ENCODE measurements at regions not wholly inside any gene's neighbourhood (a gene's known extent, or its start where the extent isn't known, plus 50 kb on each side); places are given as distances from the start of the nearest gene placed in this dataset.
A peak's percentile ranks its signal among the peaks of the same experiment; 100 is the strongest.

DNA sequence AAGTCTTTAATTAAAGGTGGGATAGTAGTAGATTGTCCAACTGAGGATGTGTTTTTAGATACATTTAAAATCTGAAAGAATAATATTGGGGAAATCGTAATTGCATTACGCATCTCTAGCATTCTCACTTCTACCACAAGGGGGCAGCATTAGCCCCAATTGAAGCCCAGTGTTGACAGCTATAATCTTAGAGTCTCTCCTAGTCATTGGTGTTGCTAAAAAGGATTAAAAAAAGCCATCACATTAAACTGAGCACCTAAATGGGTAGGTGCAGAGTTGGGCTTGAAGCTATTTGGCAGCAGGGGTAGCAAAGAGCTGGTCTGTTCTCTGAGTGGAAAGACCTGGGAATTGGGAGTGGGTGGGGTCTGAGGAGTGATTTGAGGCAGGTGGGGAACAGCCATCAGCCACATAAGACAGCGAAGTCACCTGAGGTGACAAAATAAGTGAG is 177.2 kb downstream of the OSTF1 start:
- H3K4me2 ChIP-seq = no peak overlapping the region
- H3K36me3 ChIP-seq (replicated peaks in 1 of 2; ENCODE audit: control insufficient read depth in 1 of 2, insufficient read depth in 2 of 2, low read length in 1 of 2) = no peaks in the 10 kb centered on the region
- H3K9me2 ChIP-seq = no peaks in the 10 kb centered on the region
- POLR2A ChIA-PET = no interaction called here
- H3K9ac ChIP-seq = no peak overlapping the region
- H4K20me1 ChIP-seq (ENCODE audit: insufficient read depth) = no peaks in the 10 kb centered on the region
- H3K79me2 ChIP-seq (ENCODE audit: insufficient read depth) = no peaks in the 10 kb centered on the region
- H3K27ac ChIP-seq (ENCODE audit: low read depth in 2 of 2, low read length in 1 of 2) = no peak overlapping the region
- CTCF ChIA-PET = interaction anchor here (0.6 to 1.5 kb wide), 12 partner anchors 10 to 1038 kb away, joined by 3 to 7 read pairs (median 4); no protein-coding TSS in a partner anchor
- H3F3A ChIP-seq (replicated peaks; ENCODE audit: insufficient read depth) = no peaks in the 10 kb centered on the region
- TF ChIP-seq CHD2 (IDR thresholded peaks at IDR 0.05; ENCODE audit: low read length, partially characterized antibody) (no peak), GATA2 (CRISPR knock-in tag; IDR thresholded peaks at IDR 0.05) (no peak), SMC3 (IDR thresholded peaks at IDR 0.05; ENCODE audit: low read depth, low read length) (peak; percentile 63), NRF1 (IDR thresholded peaks at IDR 0.05; ENCODE audit: low read depth, low read length) (no peak), RAD21 (IDR thresholded peaks at IDR 0.05; ENCODE audit: low read length) (peak; percentile 69), TAF1 (IDR thresholded peaks at IDR 0.05; ENCODE audit: borderline replicate concordance, low read depth, low read length) (no peak), TEAD4 (IDR thresholded peaks at IDR 0.05; ENCODE audit: borderline replicate concordance, insufficient read depth) (no peak), CTCF (IDR thresholded peaks at IDR 0.05) (peak; percentile 87)
- TF ChIP-seq, protein P1, sequence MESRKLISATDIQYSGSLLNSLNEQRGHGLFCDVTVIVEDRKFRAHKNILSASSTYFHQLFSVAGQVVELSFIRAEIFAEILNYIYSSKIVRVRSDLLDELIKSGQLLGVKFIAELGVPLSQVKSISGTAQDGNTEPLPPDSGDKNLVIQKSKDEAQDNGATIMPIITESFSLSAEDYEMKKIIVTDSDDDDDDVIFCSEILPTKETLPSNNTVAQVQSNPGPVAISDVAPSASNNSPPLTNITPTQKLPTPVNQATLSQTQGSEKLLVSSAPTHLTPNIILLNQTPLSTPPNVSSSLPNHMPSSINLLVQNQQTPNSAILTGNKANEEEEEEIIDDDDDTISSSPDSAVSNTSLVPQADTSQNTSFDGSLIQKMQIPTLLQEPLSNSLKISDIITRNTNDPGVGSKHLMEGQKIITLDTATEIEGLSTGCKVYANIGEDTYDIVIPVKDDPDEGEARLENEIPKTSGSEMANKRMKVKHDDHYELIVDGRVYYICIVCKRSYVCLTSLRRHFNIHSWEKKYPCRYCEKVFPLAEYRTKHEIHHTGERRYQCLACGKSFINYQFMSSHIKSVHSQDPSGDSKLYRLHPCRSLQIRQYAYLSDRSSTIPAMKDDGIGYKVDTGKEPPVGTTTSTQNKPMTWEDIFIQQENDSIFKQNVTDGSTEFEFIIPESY (IDR thresholded peaks at IDR 0.05; ENCODE audit: borderline replicate concordance, low read depth) = no peak
- TF ChIP-seq, protein P2, sequence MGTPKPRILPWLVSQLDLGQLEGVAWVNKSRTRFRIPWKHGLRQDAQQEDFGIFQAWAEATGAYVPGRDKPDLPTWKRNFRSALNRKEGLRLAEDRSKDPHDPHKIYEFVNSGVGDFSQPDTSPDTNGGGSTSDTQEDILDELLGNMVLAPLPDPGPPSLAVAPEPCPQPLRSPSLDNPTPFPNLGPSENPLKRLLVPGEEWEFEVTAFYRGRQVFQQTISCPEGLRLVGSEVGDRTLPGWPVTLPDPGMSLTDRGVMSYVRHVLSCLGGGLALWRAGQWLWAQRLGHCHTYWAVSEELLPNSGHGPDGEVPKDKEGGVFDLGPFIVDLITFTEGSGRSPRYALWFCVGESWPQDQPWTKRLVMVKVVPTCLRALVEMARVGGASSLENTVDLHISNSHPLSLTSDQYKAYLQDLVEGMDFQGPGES (IDR thresholded peaks at IDR 0.05; ENCODE audit: low read depth, low read length) = no peak
- 5% methylated on average over 3 of the region's 3 CpGs for WGBS (ENCODE audit: low lambda C conversion rate)
- H2AFZ ChIP-seq (ENCODE audit: low read depth) = no peak overlapping the region
- H3K9me3 ChIP-seq = no peaks in the 10 kb centered on the region
- DNase-seq = peak; percentile 28
- no peaks in the 10 kb centered on the region for H3K27me3 ChIP-seq (ENCODE audit: insufficient read depth)
- peak overlapping the region in 1 of 2 experiments; percentile 24; a peak in 1 of 4 replicates for H3K4me3 ChIP-seq (ENCODE audit: low read depth in 2 of 2, low read length in 1 of 2)
- H3K4me1 ChIP-seq (ENCODE audit: control insufficient read depth in 1 of 2, insufficient read depth in 2 of 2, low read depth in 1 of 2, low read length in 1 of 2) = no peaks in the 10 kb centered on the region

DNA sequence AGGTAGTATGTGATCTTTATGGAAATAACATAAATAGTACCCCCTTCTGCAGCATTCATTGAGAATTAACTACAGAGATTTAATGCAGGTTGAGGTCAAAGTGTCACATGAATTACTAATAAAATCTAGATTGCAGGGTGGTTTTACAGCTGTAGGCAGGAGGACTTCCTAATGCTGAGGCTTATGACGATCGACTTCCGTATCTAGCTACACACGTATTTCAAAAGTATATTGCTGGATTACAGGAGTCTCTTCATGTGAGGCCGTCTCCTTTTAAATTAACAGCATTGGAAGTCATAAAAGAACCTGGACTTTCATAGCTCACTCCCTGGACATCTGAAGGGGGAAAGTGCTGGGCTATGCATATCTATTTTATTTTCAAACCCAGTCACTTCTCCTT is 180.9 kb downstream of the OSTF1 start:
- Histone ChIP-seq H3K4me2 (no peak overlapping the region), H3F3A (replicated peaks; ENCODE audit: insufficient read depth) (no peaks in the 10 kb centered on the region), H3K9ac (no peak overlapping the region), H3K4me3 (ENCODE audit: low read depth in 2 of 2, low read length in 1 of 2) (no peak overlapping the region), H4K20me1 (ENCODE audit: insufficient read depth) (no peaks in the 10 kb centered on the region), H3K9me3 (no peaks in the 10 kb centered on the region), H3K9me2 (no peaks in the 10 kb centered on the region), H3K36me3 (replicated peaks in 1 of 2; ENCODE audit: control insufficient read depth in 1 of 2, insufficient read depth in 2 of 2, low read length in 1 of 2) (no peaks in the 10 kb centered on the region), H2AFZ (ENCODE audit: low read depth) (no peak overlapping the region), H3K79me2 (ENCODE audit: insufficient read depth) (no peaks in the 10 kb centered on the region), H3K27me3 (ENCODE audit: insufficient read depth) (no peaks in the 10 kb centered on the region), H3K4me1 (ENCODE audit: control insufficient read depth in 1 of 2, insufficient read depth in 2 of 2, low read depth in 1 of 2, low read length in 1 of 2) (no peaks in the 10 kb centered on the region), H3K27ac (ENCODE audit: low read depth in 2 of 2, low read length in 1 of 2) (no peak overlapping the region)
- ChIA-PET POLR2A (no interaction called here), CTCF (interaction anchor here (1.1 to 1.8 kb wide), 2 partner anchors 68 to 586 kb away, joined by 3 to 4 read pairs; no protein-coding TSS in a partner anchor)
- TF ChIP-seq EP300 (IDR thresholded peaks at IDR 0.05; ENCODE audit: borderline replicate concordance in 1 of 2, low read depth in 1 of 2, low read length in 1 of 2) (no peak), TCF12 (IDR thresholded peaks at IDR 0.05) (no peak), USF1 (IDR thresholded peaks at IDR 0.05; ENCODE audit: borderline replicate concordance, low read depth) (no peak), REST (IDR thresholded peaks at IDR 0.05; ENCODE audit: low read depth, low read length) (no peak), GATA2 (CRISPR knock-in tag; IDR thresholded peaks at IDR 0.05) (no peak), ELF1 (IDR thresholded peaks at IDR 0.05) (no peak), RAD21 (IDR thresholded peaks at IDR 0.05; ENCODE audit: low read length) (no peak), FOSL2 (IDR thresholded peaks at IDR 0.05; ENCODE audit: borderline replicate concordance, low read depth) (no peak), POLR2AphosphoS5 (IDR thresholded peaks at IDR 0.05; ENCODE audit: low read depth, low read length) (no peak)
- WGBS (ENCODE audit: low lambda C conversion rate) = 46% methylated on average over 5 of the region's 5 CpGs
- DNase-seq = no peak
